D721Med (cell line): ENCODE measurements at regions not wholly inside any gene's neighbourhood (a gene's known extent, or its start where the extent isn't known, plus 50 kb on each side); places are given as distances from the start of the nearest gene placed in this dataset.

ENCODE experiments used
- DNase-seq: peaks from one replicate; pipeline ENCODE4 v3.0.0; 2011; ENCODE audit warnings: low spot score; ENCODE audit not compliant: insufficient read length
- FAIRE-seq: peaks from 2 replicates; lab custom pipeline; 2011; peaks lifted over from hg19 to GRCh38; lab: Jason Lieb, UNC
- TF ChIP-seq, protein P1 (sequence below): IDR thresholded peaks from 2 replicates; pipeline ENCODE4 v1.5.1; 2012; ENCODE audit warnings: mild to moderate bottlenecking, control low read depth; ENCODE audit not compliant: insufficient read depth; ENCODE audit errors: missing control alignments

DNA sequence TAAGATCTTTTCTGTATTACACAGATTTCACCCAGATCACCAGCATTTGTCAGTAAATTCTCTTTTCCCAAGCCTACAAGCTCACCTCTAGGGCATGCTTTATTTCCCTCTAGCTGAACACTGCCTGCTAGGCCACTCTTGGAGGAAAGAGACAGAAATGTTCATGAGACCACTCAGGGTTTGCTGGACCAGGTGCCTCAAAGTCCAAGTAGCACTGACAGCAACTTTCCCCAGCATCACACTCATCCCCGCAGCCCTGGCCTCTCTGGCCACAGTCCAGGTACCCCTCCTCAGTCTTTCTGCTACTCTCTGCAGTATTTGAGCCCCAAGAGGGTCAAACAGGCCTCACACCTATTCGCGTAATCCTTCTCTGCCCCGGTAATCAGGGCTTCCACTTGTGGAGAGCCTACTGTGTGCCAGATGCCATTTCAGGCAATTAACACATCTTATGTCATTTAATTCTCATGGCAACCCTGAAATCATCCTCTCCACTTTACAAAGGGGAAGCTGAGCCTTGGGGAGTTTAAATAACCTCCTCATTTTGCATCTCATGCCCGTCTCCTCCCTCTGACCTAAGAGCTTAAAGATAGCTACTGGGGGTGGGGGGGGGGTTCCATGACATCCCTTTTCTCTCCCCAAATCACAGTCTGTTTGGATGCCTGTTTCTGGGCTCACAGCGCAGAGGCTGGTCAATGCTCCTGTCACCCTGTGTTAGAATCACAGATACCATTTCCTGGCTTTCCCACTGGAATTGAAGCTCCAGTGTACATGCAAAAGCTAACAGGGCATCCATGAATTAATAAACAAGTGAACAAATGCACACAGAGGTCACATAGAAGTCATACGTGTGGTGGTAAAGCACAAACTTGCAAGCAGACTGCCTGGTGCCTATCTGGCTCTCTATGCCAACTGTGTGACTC lies 88.5 kb downstream of the PRLHR start:
- no peak for FAIRE-seq
- DNase-seq = no peak
- TF ChIP-seq, protein P1, sequence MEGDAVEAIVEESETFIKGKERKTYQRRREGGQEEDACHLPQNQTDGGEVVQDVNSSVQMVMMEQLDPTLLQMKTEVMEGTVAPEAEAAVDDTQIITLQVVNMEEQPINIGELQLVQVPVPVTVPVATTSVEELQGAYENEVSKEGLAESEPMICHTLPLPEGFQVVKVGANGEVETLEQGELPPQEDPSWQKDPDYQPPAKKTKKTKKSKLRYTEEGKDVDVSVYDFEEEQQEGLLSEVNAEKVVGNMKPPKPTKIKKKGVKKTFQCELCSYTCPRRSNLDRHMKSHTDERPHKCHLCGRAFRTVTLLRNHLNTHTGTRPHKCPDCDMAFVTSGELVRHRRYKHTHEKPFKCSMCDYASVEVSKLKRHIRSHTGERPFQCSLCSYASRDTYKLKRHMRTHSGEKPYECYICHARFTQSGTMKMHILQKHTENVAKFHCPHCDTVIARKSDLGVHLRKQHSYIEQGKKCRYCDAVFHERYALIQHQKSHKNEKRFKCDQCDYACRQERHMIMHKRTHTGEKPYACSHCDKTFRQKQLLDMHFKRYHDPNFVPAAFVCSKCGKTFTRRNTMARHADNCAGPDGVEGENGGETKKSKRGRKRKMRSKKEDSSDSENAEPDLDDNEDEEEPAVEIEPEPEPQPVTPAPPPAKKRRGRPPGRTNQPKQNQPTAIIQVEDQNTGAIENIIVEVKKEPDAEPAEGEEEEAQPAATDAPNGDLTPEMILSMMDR = no peak

DNA sequence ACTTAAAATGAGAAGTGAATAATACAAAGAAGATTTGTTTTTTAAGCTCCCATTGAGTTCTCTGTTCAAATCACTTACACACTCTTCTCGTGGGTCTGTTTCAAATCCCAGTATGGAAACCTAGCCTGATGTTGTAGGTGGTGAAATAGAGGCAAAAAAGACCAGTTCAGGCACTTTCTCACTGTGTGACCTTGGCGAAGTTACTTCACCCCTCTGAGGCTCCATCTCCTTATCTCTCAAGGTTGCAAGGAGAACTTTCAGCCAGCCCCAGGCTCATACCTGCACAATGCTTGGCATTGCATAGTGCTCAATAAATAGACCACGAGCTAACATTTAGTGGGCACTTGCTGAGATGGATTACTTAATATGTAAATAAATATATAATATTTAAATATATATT lies 90.1 kb downstream of the PRLHR start:
- TF ChIP-seq, protein P1 = no peak
- no peak for DNase-seq
- no peak for FAIRE-seq

DNA sequence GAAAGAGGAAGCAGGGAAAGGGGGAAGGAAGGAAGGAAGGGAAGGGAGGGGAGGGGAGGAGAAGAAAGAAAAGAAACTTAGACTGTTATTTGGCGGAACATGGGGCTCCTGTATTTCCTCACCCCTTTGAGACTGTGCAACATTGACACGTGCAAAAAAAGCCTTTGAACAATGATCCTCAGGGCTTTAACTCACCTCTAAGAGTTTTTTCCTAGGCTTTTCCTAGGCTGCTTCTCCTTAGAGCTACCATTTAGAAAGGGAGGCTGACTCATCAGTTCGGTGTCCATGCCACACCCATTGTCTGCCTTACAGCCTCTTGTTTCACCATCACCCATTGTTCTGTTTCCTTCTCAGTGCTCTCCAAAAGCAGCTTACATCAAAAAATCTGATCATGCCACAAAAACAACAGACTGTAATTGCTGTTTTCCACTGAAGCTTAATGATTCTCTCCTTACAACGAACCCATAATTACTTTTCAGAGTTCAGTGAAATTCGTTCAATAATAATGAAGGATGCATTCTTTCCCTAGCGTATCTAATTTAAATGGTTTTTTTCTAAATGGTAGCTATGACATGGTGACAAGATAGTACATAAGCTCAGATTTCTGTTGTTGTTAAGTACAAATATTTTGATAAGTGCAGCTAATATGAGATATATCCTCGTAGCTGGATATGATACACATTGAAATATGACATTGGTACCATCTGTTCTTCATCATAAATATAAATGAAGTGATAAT lies 90.8 kb downstream of the PRLHR start:
- no peak for FAIRE-seq
- no peak for DNase-seq
- TF ChIP-seq, protein P1 = no peak

DNA sequence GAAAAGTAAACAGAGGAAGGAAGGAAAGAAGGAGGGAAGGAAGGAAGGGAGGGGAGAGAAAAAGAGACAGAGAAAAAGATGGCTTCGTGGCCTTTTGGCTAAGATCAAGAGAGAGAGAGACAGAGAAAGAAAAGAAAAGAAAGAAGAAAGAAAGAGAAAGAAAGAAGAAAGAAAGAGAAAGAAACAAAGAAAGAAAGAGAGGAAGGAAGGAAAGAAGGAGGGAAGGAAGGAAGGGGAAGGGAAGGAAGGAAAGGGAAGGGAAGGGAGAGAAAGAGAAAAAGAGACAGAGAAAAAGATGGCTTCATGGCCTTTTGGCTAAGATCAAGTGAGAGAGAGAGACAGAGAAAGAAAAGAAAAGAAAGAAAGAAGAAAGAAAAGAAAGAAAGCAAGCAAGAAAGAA lies 91.4 kb downstream of the PRLHR start:
- FAIRE-seq (no peak), DNase-seq (no peak)
- TF ChIP-seq, protein P1 = no peak

DNA sequence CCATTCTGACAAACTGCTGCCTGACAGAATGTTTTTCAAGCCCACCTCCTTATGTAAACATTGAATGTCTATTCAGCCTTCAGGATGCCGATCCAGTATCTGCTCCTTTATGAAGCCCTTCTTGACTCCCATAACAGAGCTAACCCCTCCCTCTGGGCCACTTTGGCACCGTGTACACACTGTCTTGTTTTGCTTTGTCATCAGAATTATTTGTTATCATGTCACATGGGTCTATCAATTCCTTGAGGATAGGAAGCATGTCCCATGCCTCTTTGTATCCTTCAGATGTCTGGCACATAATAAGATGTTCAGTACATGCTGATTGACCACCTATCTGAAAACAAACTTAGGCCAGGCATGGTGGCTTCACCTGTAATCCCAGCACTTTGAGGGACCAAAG lies 92.3 kb downstream of the PRLHR start:
- no peak for DNase-seq
- FAIRE-seq = no peak
- TF ChIP-seq, protein P1 = no peak

DNA sequence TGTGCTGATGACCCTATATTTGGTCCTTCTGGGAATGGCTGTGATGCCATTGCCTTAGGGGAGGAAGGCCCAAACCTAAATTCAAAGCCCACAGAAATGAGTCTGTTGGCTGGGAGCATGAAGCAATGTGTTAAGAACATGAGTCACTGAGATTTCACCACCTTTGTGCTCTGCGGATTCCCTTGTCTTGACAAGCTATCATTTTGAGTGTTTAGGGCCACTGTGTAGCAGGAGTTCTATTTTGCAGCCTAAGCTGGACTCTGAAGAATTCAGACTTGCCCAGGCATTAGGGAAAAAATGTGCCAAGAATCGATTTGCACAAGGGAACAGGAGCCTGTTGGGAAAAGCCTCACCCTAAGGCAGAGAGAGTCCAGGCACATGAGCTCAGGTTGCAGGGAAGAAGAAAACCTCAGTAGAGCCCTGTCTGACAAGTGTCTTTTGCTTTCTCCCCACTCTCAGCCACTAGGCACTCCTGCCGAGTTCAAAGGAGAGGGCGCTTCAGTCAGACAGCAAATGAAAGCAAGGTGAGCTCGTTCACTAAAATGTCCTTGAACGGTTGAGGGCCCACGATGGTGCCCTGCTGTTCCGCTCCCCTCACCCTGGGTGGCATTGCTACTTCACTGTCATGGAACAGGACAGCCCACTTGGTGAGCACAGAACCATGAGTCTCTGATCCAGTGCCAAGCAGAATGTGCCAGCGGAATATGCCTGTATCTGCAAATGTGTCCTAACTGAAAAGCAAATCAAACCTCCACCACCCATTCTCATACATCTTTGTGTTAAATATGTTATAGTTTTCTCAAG lies 93.6 kb downstream of the PRLHR start:
- FAIRE-seq (no peak), DNase-seq (no peak)
- TF ChIP-seq, protein P1 = no peak
